GM23338 (cell line): ENCODE measurements at regions not wholly inside any gene's neighbourhood (a gene's known extent, or its start where the extent isn't known, plus 50 kb on each side); places are given as distances from the start of the nearest gene placed in this dataset.

Source experiments
- ATAC-seq: fragments of 200-7000 bp; cut with Tn5 transposase; 3 replicates; pipeline ENCODE4 v1.9.1; 2020
- DNase-seq: peaks from one replicate; pipeline ENCODE4 v3.0.0-alpha.2; 2015; ENCODE audit warnings: low spot score
- H2AFZ ChIP-seq: fragments of 200-600 bp; sonication (generic); 2 replicates; pipeline ENCODE4 v1.8.0; 2016; ENCODE audit warnings: antibody characterized with exemption, mild to moderate bottlenecking, moderate library complexity
- H3F3A ChIP-seq: fragments of 200-600 bp; sonication (generic); replicated peaks from 2 replicates; pipeline ENCODE4 v1.8.0; 2017; ENCODE audit warnings: antibody characterized with exemption, mixed run types, low read depth
- H3K27ac ChIP-seq: fragments of 200-600 bp; sonication (generic); 2 replicates; pipeline ENCODE4 v1.6.1; 2016; ENCODE audit warnings: low read depth
- H3K27me3 ChIP-seq: fragments of 200-600 bp; sonication (generic); 2 replicates; pipeline ENCODE4 v1.8.0; 2016; ENCODE audit warnings: mild to moderate bottlenecking, mixed run types, moderate library complexity; ENCODE audit not compliant: insufficient read depth
- H3K36me3 ChIP-seq: fragments of 200-600 bp; sonication (generic); 2 replicates; pipeline ENCODE4 v1.8.0; 2016; ENCODE audit warnings: mild to moderate bottlenecking; ENCODE audit not compliant: insufficient read depth
- H3K4me1 ChIP-seq: fragments of 200-600 bp; sonication (generic); 2 replicates; pipeline ENCODE4 v1.8.0; 2016; ENCODE audit warnings: mild to moderate bottlenecking, moderate library complexity; ENCODE audit not compliant: insufficient read depth
- H3K4me2 ChIP-seq: fragments of 200-600 bp; sonication (generic); 2 replicates; pipeline ENCODE4 v1.7.1; 2017; ENCODE audit warnings: mixed run types
- H3K4me3 ChIP-seq: fragments of 200-600 bp; sonication (generic); 2 replicates; pipeline ENCODE4 v1.6.1; 2016; ENCODE audit warnings: mixed run types
- H3K79me2 ChIP-seq: fragments of 200-600 bp; sonication (generic); replicated peaks from 2 replicates; pipeline ENCODE4 v1.8.0; 2017; ENCODE audit warnings: mild to moderate bottlenecking; ENCODE audit not compliant: insufficient read depth
- H3K9me2 ChIP-seq: fragments of 200-600 bp; sonication (generic); 2 replicates; pipeline ENCODE4 v1.8.0; 2017; ENCODE audit not compliant: insufficient read depth
- H4K20me1 ChIP-seq: fragments of 200-600 bp; sonication (generic); replicated peaks from 2 replicates; pipeline ENCODE4 v1.8.0; 2017; ENCODE audit warnings: mild to moderate bottlenecking; ENCODE audit not compliant: insufficient read depth
- H3K27ac Mint-ChIP-seq: 2 replicates; pipeline ENCODE4 v1.8.0; 2020; ENCODE audit warnings: inconsistent platforms, mild to moderate bottlenecking, moderate library complexity, mixed read lengths
- H3K27me3 Mint-ChIP-seq: 3 replicates; pipeline ENCODE4 v1.8.0; 2022; ENCODE audit warnings: low read depth, mild to moderate bottlenecking, moderate library complexity, mixed read lengths, inconsistent platforms; ENCODE audit not compliant: insufficient read depth, poor library complexity
- H3K36me3 Mint-ChIP-seq: 3 replicates; pipeline ENCODE4 v1.8.0; 2021; ENCODE audit warnings: low read depth, mild to moderate bottlenecking, inconsistent platforms, moderate library complexity, mixed read lengths
- H3K4me1 Mint-ChIP-seq: 3 replicates; pipeline ENCODE4 v1.8.0; 2020; ENCODE audit warnings: mild to moderate bottlenecking, inconsistent platforms, mixed read lengths
- H3K4me3 Mint-ChIP-seq: 3 replicates; pipeline ENCODE4 v1.8.0; 2021; ENCODE audit warnings: moderate library complexity, mild to moderate bottlenecking, inconsistent platforms, mixed read lengths
- H3K9me3 Mint-ChIP-seq: 3 replicates; pipeline ENCODE4 v1.8.0; 2020; ENCODE audit warnings: moderate library complexity, mild to moderate bottlenecking, inconsistent platforms, mixed read lengths
- EZH2 ChIP-seq: fragments of 200-600 bp; sonication (generic); IDR thresholded peaks from one replicate; pipeline ENCODE4 v1.8.0; 2017; ENCODE audit warnings: antibody characterized with exemption, mild to moderate bottlenecking, low read depth; ENCODE audit not compliant: unreplicated experiment
- EZH2phosphoT487 ChIP-seq: fragments of 200-600 bp; sonication (generic); IDR thresholded peaks from one replicate; pipeline ENCODE4 v1.8.1; 2018; ENCODE audit warnings: antibody characterized with exemption; ENCODE audit not compliant: unreplicated experiment
- NANOG ChIP-seq: IDR thresholded peaks from 2 replicates; pipeline ENCODE4 v1.6.1; 2016; ENCODE audit warnings: antibody characterized with exemption, borderline replicate concordance
- STAT1 ChIP-seq: IDR thresholded peaks from one replicate; pipeline ENCODE4 v1.6.1; 2016; ENCODE audit warnings: antibody characterized with exemption; ENCODE audit not compliant: unreplicated experiment
- ZNF114 ChIP-seq: fragments of 250-450 bp; sonication (Bioruptor Pico); IDR thresholded peaks from 2 replicates; pipeline ENCODE4 v1.5.0; 2020; ENCODE audit warnings: mild to moderate bottlenecking, moderate library complexity
- ZNF331 ChIP-seq: fragments of 250-450 bp; sonication (Bioruptor Pico); IDR thresholded peaks from 2 replicates; pipeline ENCODE4 v1.5.0; 2020; ENCODE audit warnings: low read depth, mild to moderate bottlenecking, moderate library complexity
- TF ChIP-seq, protein P1 (sequence below): fragments of 250-450 bp; sonication (Bioruptor Pico); IDR thresholded peaks from 2 replicates; pipeline ENCODE4 v1.5.0; 2020; ENCODE audit warnings: mild to moderate bottlenecking, moderate library complexity

DNA sequence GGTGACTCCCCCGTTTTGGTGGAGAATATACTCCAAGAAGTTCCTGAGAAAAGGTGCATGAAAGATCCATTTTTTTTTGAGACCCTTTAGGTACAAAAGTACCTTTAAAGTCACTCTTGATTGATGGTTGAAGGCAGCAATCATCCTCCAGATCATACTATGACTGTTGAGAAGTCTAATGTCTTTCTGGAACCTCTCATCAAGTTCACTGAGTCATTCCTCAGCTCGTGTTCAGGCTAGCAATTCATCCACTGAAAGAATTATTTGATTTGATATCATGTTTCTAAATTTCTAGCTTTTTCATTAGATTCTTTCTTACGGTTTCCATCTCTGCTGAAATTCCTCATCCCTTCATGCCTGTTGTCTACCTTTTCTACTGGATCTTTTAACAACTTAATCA is 65.1 kb upstream of the GJB6 start:
- no peaks in the 10 kb centered on the region for H3K79me2 ChIP-seq
- no peak overlapping the region for H3K27ac ChIP-seq
- H3K4me1 ChIP-seq, result peaks cover 4% of the 10 kb centered on the region

More for the DNA sequence above, 65.1 kb upstream of the GJB6 start:
- H3K4me3 ChIP-seq, result no peak overlapping the region
- no peaks in the 10 kb centered on the region for H3F3A ChIP-seq
- Mint-ChIP-seq H3K36me3 (no peaks in the 10 kb centered on the region; the same call in 2 of the 3 replicates), H3K27ac (no peak overlapping the region), H3K4me1 (peaks cover 19% of the 10 kb centered on the region), H3K27me3 (peaks cover 18% of the 10 kb centered on the region), H3K4me3 (no peak overlapping the region), H3K9me3 (no peaks in the 10 kb centered on the region; the same call in 1 of the 3 replicates)
- no peak for DNase-seq
- no peaks in the 10 kb centered on the region for H4K20me1 ChIP-seq
- no peak for TF ChIP-seq ZNF114 (CRISPR knock-in tag)
- TF ChIP-seq, protein P1, sequence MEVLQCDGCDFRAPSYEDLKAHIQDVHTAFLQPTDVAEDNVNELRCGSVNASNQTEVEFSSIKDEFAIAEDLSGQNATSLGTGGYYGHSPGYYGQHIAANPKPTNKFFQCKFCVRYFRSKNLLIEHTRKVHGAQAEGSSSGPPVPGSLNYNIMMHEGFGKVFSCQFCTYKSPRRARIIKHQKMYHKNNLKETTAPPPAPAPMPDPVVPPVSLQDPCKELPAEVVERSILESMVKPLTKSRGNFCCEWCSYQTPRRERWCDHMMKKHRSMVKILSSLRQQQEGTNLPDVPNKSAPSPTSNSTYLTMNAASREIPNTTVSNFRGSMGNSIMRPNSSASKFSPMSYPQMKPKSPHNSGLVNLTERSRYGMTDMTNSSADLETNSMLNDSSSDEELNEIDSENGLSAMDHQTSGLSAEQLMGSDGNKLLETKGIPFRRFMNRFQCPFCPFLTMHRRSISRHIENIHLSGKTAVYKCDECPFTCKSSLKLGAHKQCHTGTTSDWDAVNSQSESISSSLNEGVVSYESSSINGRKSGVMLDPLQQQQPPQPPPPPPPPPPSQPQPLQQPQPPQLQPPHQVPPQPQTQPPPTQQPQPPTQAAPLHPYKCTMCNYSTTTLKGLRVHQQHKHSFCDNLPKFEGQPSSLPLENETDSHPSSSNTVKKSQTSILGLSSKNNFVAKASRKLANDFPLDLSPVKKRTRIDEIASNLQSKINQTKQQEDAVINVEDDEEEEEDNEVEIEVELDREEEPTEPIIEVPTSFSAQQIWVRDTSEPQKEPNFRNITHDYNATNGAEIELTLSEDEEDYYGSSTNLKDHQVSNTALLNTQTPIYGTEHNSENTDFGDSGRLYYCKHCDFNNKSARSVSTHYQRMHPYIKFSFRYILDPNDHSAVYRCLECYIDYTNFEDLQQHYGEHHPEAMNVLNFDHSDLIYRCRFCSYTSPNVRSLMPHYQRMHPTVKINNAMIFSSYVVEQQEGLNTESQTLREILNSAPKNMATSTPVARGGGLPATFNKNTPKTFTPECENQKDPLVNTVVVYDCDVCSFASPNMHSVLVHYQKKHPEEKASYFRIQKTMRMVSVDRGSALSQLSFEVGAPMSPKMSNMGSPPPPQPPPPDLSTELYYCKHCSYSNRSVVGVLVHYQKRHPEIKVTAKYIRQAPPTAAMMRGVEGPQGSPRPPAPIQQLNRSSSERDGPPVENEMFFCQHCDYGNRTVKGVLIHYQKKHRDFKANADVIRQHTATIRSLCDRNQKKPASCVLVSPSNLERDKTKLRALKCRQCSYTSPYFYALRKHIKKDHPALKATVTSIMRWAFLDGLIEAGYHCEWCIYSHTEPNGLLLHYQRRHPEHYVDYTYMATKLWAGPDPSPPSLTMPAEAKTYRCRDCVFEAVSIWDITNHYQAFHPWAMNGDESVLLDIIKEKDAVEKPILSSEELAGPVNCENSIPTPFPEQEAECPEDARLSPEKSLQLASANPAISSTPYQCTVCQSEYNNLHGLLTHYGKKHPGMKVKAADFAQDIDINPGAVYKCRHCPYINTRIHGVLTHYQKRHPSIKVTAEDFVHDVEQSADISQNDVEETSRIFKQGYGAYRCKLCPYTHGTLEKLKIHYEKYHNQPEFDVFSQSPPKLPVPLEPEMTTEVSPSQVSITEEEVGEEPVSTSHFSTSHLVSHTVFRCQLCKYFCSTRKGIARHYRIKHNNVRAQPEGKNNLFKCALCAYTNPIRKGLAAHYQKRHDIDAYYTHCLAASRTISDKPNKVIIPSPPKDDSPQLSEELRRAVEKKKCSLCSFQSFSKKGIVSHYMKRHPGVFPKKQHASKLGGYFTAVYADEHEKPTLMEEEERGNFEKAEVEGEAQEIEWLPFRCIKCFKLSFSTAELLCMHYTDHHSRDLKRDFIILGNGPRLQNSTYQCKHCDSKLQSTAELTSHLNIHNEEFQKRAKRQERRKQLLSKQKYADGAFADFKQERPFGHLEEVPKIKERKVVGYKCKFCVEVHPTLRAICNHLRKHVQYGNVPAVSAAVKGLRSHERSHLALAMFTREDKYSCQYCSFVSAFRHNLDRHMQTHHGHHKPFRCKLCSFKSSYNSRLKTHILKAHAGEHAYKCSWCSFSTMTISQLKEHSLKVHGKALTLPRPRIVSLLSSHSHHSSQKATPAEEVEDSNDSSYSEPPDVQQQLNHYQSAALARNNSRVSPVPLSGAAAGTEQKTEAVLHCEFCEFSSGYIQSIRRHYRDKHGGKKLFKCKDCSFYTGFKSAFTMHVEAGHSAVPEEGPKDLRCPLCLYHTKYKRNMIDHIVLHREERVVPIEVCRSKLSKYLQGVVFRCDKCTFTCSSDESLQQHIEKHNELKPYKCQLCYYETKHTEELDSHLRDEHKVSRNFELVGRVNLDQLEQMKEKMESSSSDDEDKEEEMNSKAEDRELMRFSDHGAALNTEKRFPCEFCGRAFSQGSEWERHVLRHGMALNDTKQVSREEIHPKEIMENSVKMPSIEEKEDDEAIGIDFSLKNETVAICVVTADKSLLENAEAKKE (CRISPR knock-in tag), result no peak
- no peak for TF ChIP-seq STAT1
- no peak for TF ChIP-seq EZH2phosphoT487
- TF ChIP-seq ZNF331 (CRISPR knock-in tag), result no peak
- TF ChIP-seq EZH2, result no peak
- TF ChIP-seq NANOG, result no peak
- no peak for ATAC-seq
- no peak overlapping the region for H3K4me2 ChIP-seq
- no peaks in the 10 kb centered on the region for H3K36me3 ChIP-seq
- no peak overlapping the region for H2AFZ ChIP-seq
- H3K27me3 ChIP-seq, result peaks cover 34% of the 10 kb centered on the region
- no peaks in the 10 kb centered on the region for H3K9me2 ChIP-seq
